Left ventricle myocardium inferior (tissue), 1 donor: ENCODE measurements at regions not wholly inside any gene's neighbourhood (a gene's known extent, or its start where the extent isn't known, plus 50 kb on each side); places are given as distances from the start of the nearest gene placed in this dataset.
"Not testable (repeated sequence)": the region's sequence is repeated elsewhere in the genome, so short reads cannot be mapped to it uniquely, and the experiment has no call there.

Experiments
- DNase-seq: peaks from one replicate; pipeline ENCODE4 v3.0.0-alpha.2; 2020
- H3K27ac ChIP-seq: fragments of 200-600 bp; replicated peaks from 2 replicates; pipeline ENCODE4 v1.8.0; 2021
- H3K27me3 ChIP-seq: fragments of 200-600 bp; 2 replicates; pipeline ENCODE4 v1.8.0; 2021; ENCODE audit warnings: low read depth
- H3K36me3 ChIP-seq: fragments of 200-600 bp; 2 replicates; pipeline ENCODE4 v1.8.0; 2021
- H3K4me1 ChIP-seq: fragments of 200-600 bp; 2 replicates; pipeline ENCODE4 v1.8.0; 2021
- H3K4me3 ChIP-seq: fragments of 200-600 bp; 2 replicates; pipeline ENCODE4 v1.8.0; 2021; ENCODE audit warnings: mild to moderate bottlenecking, moderate library complexity
- H3K9me3 ChIP-seq: fragments of 200-600 bp; replicated peaks from 2 replicates; pipeline ENCODE4 v1.8.0; 2021
- intact Hi-C: fragments of 100-400 bp; cut with micrococcal nuclease; formaldehyde crosslinking; loops from one replicate; pipeline ENCODE4 v1.11.0; 2022
- TF ChIP-seq, protein P1 (sequence below): fragments of 200-600 bp; IDR thresholded peaks from 2 replicates; pipeline ENCODE4 v1.8.0; 2021; ENCODE audit warnings: antibody characterized with exemption, mild to moderate bottlenecking, borderline replicate concordance
- donor health status: DM: no; HTN: yes; CAD: no; lungs with severe emphysema.

DNA sequence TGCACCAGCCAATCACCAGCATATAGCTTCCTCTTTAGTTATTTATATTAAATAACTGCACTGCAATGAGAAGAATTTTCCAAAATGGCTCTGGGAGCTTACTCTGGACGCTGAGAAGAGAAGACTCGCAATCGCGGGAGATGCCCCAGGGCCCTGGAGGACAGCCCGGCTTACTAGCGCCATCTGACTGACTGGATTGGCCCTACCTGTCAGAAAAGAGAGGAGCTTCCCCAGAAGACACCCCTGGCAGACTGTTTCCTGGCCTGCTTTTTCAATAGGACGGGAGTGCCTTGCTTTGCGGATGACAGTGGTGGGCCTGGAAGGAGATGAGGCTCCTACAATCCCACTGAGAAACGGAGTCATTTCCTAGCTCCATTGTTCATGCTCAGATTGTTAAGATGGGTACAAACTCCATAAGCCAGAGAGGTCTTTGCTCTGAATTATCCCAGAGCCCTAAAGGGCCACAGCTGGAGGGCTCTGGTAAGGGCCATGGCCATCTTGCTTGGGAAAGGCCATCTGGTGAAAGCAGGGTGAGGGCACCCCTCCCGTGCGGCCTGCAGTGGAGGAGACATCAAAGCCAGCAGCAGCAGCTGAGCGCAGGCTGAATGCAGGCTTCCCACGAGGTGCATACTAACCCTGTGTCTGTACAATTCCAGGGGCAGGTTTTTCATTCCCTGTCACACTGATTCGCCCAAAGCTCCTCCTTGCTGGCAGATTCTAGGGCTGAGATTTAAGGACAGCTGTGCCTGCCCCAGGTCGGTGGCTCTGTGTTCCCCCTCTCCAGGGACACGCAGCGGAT lies 92.1 kb downstream of the GALR1 start:
- TF ChIP-seq, protein P1, sequence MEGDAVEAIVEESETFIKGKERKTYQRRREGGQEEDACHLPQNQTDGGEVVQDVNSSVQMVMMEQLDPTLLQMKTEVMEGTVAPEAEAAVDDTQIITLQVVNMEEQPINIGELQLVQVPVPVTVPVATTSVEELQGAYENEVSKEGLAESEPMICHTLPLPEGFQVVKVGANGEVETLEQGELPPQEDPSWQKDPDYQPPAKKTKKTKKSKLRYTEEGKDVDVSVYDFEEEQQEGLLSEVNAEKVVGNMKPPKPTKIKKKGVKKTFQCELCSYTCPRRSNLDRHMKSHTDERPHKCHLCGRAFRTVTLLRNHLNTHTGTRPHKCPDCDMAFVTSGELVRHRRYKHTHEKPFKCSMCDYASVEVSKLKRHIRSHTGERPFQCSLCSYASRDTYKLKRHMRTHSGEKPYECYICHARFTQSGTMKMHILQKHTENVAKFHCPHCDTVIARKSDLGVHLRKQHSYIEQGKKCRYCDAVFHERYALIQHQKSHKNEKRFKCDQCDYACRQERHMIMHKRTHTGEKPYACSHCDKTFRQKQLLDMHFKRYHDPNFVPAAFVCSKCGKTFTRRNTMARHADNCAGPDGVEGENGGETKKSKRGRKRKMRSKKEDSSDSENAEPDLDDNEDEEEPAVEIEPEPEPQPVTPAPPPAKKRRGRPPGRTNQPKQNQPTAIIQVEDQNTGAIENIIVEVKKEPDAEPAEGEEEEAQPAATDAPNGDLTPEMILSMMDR: no peak
- Histone ChIP-seq H3K4me3 (no peak overlapping the region), H3K9me3 (no peaks in the 10 kb centered on the region), H3K4me1 (no peaks in the 10 kb centered on the region), H3K27ac (no peak overlapping the region), H3K27me3 (peaks cover 70% of the 10 kb centered on the region), H3K36me3 (no peaks in the 10 kb centered on the region)
- intact Hi-C loops: no loop called here
- DNase-seq: no peak

DNA sequence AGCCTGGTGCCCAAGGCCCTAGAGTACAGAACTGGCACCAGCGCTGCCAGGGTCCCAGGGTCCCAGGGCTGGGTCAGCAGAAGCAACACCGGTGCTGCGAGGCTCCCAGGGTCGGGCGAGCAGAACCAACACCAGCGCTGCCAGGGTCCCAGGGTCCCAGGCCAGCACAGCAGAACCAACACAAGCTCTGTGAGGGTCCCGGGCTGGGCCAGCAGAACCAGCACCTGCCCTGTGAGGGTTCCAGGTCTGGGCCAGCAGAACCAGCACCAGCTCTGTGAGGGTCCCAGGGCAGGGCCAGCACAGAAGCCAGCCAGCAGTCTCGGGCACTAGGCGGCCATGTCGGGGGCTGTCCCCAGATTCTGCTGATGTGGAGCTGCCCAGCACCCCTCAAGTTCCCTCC lies 93.1 kb downstream of the GALR1 start:
- intact Hi-C loops: no loop called here
- peaks cover 61% of the 10 kb centered on the region for H3K27me3 ChIP-seq
- H3K27ac ChIP-seq: no peak overlapping the region
- DNase-seq: no peak
- no peaks in the 10 kb centered on the region for H3K9me3 ChIP-seq
- TF ChIP-seq, protein P1: no peak
- no peaks in the 10 kb centered on the region for H3K4me1 ChIP-seq
- no peaks in the 10 kb centered on the region for H3K36me3 ChIP-seq
- H3K4me3 ChIP-seq: no peak overlapping the region

DNA sequence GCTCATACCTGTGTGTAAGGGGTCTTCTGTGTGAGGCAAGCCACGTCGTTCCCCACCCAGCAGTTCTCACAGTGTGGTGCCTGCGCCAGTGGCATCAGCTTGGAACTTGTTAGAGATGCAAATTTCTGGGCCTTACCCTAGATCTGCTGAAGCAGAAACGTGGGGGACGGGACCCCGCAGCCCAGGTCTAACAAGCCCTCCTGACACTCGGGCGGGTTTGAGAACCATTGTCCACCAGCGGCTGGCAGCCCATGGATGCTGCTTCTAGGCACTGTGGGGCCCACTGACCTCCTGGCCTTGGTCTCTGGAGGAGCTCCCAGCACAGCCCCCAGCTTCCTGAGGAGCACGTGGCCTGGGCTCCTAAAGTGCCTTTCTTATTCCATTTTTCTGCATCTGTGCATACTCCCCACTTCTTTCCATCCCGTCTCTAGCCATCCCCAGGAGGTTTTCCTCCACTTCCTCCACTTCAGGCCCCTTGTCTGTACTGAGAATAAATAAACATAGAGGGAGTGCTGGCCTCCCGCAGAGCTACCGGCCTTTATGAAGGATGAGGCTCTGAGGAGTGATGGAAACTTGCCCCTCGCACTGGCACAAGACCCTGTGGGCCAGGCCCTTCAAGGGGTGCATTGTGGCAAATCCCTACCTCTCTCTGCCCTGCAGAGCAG lies 94.3 kb downstream of the GALR1 start:
- Histone ChIP-seq H3K36me3 (no peaks in the 10 kb centered on the region), H3K4me1 (no peaks in the 10 kb centered on the region), H3K4me3 (no peak overlapping the region), H3K27ac (no peak overlapping the region), H3K9me3 (peaks cover 5% of the 10 kb centered on the region), H3K27me3 (peaks cover 49% of the 10 kb centered on the region)
- DNase-seq: no peak
- TF ChIP-seq, protein P1: no peak
- intact Hi-C loops: no loop called here

DNA sequence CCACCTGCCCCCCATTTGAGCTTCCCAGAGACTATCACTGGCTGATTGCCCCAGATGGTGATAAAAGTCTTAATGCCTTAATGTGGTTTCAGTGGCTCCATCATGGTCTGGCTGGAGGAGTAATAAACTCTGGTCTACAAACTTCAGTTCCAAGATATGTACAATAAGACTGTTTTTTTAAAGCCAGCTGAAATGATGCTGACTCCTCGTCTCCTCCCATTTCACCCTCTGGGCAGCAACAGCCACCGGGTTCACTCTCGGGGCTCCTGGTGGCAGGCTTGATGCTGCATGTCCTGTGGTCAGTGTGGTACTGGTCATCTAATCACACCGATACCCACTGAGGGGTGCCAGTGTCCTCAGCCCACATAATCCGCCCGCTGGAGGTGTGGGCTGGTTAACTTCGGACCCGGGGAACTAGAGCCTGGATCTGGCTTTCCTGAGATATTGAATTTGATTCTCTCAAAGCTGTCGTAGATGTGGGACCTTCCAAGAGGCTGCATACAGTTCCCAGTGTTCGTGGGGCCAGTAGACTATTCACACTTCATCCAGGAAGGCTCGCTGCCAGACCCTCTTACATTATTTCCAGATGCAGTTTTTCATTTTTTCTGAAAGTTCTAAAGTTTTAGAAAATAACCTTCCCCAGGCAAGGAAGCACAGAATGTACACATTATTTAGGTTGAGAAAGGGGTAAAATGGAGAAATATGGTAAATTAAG lies 95.3 kb downstream of the GALR1 start:
- TF ChIP-seq, protein P1: no peak
- H3K36me3 ChIP-seq: no peaks in the 10 kb centered on the region
- intact Hi-C loops: no loop called here
- DNase-seq: no peak
- peaks cover 40% of the 10 kb centered on the region for H3K27me3 ChIP-seq
- H3K9me3 ChIP-seq: peaks cover 12% of the 10 kb centered on the region
- no peak overlapping the region for H3K4me3 ChIP-seq
- peak overlapping the region; percentile 15 for H3K27ac ChIP-seq
- no peaks in the 10 kb centered on the region for H3K4me1 ChIP-seq

DNA sequence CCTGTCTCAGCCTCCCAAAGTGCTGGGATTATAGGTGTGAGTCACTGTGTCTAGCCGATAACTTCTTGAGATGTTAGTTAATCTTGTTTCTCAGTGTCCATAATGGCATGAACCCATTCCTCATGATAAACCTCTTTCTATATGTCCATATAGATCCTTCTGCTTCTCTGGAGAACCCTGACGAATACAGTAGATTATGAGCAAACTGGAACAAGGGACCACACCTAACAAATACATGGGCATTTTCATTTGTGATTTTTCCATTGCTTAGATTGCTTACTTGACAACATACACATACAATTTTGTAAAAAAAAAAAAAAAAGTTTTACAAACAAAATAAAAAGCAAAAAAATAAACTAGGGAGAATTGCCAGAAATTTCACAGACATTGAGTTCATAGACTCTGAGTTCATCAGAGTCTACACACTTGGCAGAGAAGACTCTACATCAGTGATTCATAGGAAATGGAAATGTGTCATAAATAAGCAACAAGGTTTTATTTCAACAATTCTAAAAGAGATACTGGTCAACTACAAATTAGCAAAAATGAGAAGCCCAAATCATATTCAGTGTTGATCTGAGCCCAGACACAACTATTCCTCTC lies 96.7 kb downstream of the GALR1 start:
- intact Hi-C loops: no loop called here
- TF ChIP-seq, protein P1: no peak
- no peaks in the 10 kb centered on the region for H3K4me1 ChIP-seq
- H3K27me3 ChIP-seq: peaks cover 28% of the 10 kb centered on the region
- peaks cover 21% of the 10 kb centered on the region for H3K9me3 ChIP-seq
- H3K36me3 ChIP-seq: no peaks in the 10 kb centered on the region
- H3K4me3 ChIP-seq: no peak overlapping the region
- no peak for DNase-seq
- H3K27ac ChIP-seq: peak overlapping the region; percentile 15

DNA sequence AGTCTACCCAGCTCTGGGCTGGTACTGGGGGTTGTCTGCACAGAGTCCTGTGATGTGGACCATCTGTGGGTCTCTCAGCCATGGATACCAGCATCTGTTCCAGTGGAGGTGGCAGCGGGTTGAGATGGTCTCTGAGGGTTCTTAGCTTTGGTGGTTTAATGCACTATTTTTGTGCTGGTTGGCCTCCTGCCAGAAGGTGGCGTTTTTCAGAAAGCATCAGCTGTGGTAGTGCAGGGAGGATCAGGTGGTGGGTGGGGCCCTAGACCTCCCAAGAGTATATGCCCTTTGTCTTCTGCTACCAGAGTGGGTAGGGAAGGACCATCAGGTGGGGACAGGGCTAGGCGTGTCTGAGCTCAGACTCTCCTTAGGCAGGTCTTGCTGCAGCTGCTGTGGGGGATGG lies 103.7 kb downstream of the GALR1 start:
- H3K36me3 ChIP-seq, H3K27ac ChIP-seq, H3K4me1 ChIP-seq, intact Hi-C loops, DNase-seq, H3K4me3 ChIP-seq: not testable (repeated sequence)
- peaks cover 17% of the 10 kb centered on the region for H3K9me3 ChIP-seq
- peaks cover 50% of the 10 kb centered on the region for H3K27me3 ChIP-seq
